MM.1S (cell line): ENCODE measurements at regions not wholly inside any gene's neighbourhood (a gene's known extent, or its start where the extent isn't known, plus 50 kb on each side); places are given as distances from the start of the nearest gene placed in this dataset.

Experiments
- DNase-seq: peaks from one replicate; pipeline ENCODE4 v3.0.0-alpha.2; 2015
- H2AFZ ChIP-seq: fragments of 300-600 bp; sonication (generic); 2 replicates; pipeline ENCODE4 v1.6.0; 2016; ENCODE audit warnings: antibody characterized with exemption, low read length
- H3F3A ChIP-seq: fragments of 300-600 bp; sonication (generic); 2 replicates; pipeline ENCODE4 v1.6.1; 2016; ENCODE audit warnings: mild to moderate bottlenecking, antibody characterized with exemption, low read length, moderate library complexity, mixed read lengths; ENCODE audit not compliant: insufficient read depth
- H3K27ac ChIP-seq: fragments of 300-600 bp; sonication (generic); 2 replicates; pipeline ENCODE4 v1.5.1; 2016; ENCODE audit warnings: mild to moderate bottlenecking, low read length
- H3K27me3 ChIP-seq: fragments of 300-600 bp; sonication (generic); replicated peaks from 2 replicates; pipeline ENCODE4 v1.6.0; 2016; ENCODE audit warnings: low read length; ENCODE audit not compliant: insufficient read depth
- H3K36me3 ChIP-seq: fragments of 300-600 bp; sonication (generic); replicated peaks from 2 replicates; pipeline ENCODE4 v1.6.1; 2016; ENCODE audit warnings: mild to moderate bottlenecking, low read length, mixed read lengths; ENCODE audit not compliant: insufficient read depth
- H3K4me1 ChIP-seq: fragments of 300-600 bp; sonication (generic); 2 replicates; pipeline ENCODE4 v1.6.1; 2016; ENCODE audit warnings: low read length, mixed read lengths
- H3K4me2 ChIP-seq: fragments of 300-600 bp; sonication (generic); 2 replicates; pipeline ENCODE4 v1.6.0; 2016; ENCODE audit warnings: low read depth, low read length
- H3K4me3 ChIP-seq: fragments of 300-600 bp; sonication (generic); 2 replicates; pipeline ENCODE4 v1.5.1; 2016; ENCODE audit warnings: low read length, mixed read lengths
- H3K79me2 ChIP-seq: fragments of 300-600 bp; sonication (generic); 2 replicates; pipeline ENCODE4 v1.6.1; 2016; ENCODE audit warnings: mixed run types, low read length, mixed read lengths
- H3K9ac ChIP-seq: fragments of 300-600 bp; sonication (generic); 2 replicates; pipeline ENCODE4 v1.6.1; 2016; ENCODE audit warnings: low read length, mixed read lengths
- H3K9me2 ChIP-seq: fragments of 300-600 bp; sonication (generic); replicated peaks from 2 replicates; pipeline ENCODE4 v1.6.1; 2016; ENCODE audit warnings: mild to moderate bottlenecking, low read length, mixed read lengths; ENCODE audit not compliant: insufficient read depth
- H3K9me3 ChIP-seq: fragments of 300-600 bp; sonication (generic); replicated peaks from 2 replicates; pipeline ENCODE4 v1.6.1; 2016; ENCODE audit warnings: mild to moderate bottlenecking, low read length, mixed read lengths; ENCODE audit not compliant: insufficient read depth
- H4K20me1 ChIP-seq: fragments of 300-600 bp; sonication (generic); 2 replicates; pipeline ENCODE4 v1.6.1; 2016; ENCODE audit warnings: mild to moderate bottlenecking, low read length, moderate library complexity, mixed read lengths; ENCODE audit not compliant: insufficient read depth
- CTCF ChIP-seq: fragments of 300-600 bp; sonication (generic); IDR thresholded peaks from 2 replicates; pipeline ENCODE4 v1.5.1; 2016; ENCODE audit warnings: antibody characterized with exemption, low read length, mixed read lengths
- EZH2 ChIP-seq: fragments of 300-600 bp; sonication (generic); optimal IDR thresholded peaks from 2 replicates; pipeline ENCODE3; 2017; ENCODE audit warnings: low read depth, mild to moderate bottlenecking, antibody characterized with exemption, low read length, mixed read lengths
- EZH2phosphoT487 ChIP-seq: fragments of 300-600 bp; sonication (generic); IDR thresholded peaks from 2 replicates; pipeline ENCODE4 v1.6.1; 2018; ENCODE audit warnings: antibody characterized with exemption, low read length

DNA sequence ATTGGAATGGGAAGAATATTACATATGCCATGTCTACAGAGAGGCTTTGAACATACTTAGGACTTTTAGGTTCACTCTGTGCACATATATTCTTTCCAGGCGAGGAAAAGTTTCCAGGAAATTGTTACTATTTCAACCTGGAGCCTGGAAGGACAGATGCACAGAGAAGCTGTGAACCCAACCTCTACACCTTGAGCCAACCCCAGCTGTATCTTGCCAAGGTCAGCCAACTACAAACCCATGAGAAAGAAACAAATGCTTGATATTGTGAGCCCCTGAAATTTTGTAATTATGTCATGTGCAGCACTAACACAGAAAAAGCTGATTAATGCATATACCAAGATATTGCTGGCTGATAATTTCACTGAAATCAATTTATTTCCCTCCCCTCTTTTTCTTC lies 404.9 kb downstream of the GLRX3 start:
- Histone ChIP-seq H3K4me3 (no peak overlapping the region), H3F3A (peaks cover 11% of the 10 kb centered on the region; the same call in 1 of the 2 replicates), H4K20me1 (no peaks in the 10 kb centered on the region), H3K9me3 (no peaks in the 10 kb centered on the region), H3K4me2 (no peak overlapping the region), H3K4me1 (peaks cover 11% of the 10 kb centered on the region), H3K9me2 (no peaks in the 10 kb centered on the region), H3K36me3 (no peaks in the 10 kb centered on the region), H3K27me3 (no peaks in the 10 kb centered on the region), H3K79me2 (no peaks in the 10 kb centered on the region), H3K27ac (no peak overlapping the region), H2AFZ (no peak overlapping the region), H3K9ac (no peak overlapping the region)
- DNase-seq = no peak
- TF ChIP-seq EZH2 (no peak), EZH2phosphoT487 (no peak)

GRCh38 chr10:130542761-130543160 lies 406.6 kb downstream of the GLRX3 start:
- H4K20me1 ChIP-seq = no peaks in the 10 kb centered on the region

GRCh38 chr10:130543794-130544193 lies 407.6 kb downstream of the GLRX3 start:
- peaks cover 11% of the 10 kb centered on the region; the same call in 1 of the 2 replicates for H3F3A ChIP-seq
- no peaks in the 10 kb centered on the region for H3K36me3 ChIP-seq
- H3K9me2 ChIP-seq = no peaks in the 10 kb centered on the region
- peak overlapping the region; percentile 1; the same call in 1 of the 2 replicates for H3K4me3 ChIP-seq
- no peak for TF ChIP-seq CTCF
- no peak for TF ChIP-seq EZH2phosphoT487
- no peak for TF ChIP-seq EZH2
- peak overlapping the region; percentile 71 for H3K9ac ChIP-seq
- peak overlapping the region; percentile 59 for H3K4me2 ChIP-seq
- peak; percentile 86 for DNase-seq
- H2AFZ ChIP-seq = 0 out of 2 replicates have a peak overlapping the region, but pooled peaks have one; percentile 11
- H3K4me1 ChIP-seq = peaks cover 11% of the 10 kb centered on the region
- H4K20me1 ChIP-seq = no peaks in the 10 kb centered on the region
- no peaks in the 10 kb centered on the region for H3K27me3 ChIP-seq
- no peaks in the 10 kb centered on the region for H3K9me3 ChIP-seq
- H3K79me2 ChIP-seq = no peaks in the 10 kb centered on the region
- peak overlapping the region; percentile 79 for H3K27ac ChIP-seq

More at GRCh38 chr10:130542761-130543160, 406.6 kb downstream of the GLRX3 start:
- H3K9me2 ChIP-seq = no peaks in the 10 kb centered on the region
- H3K4me2 ChIP-seq = peak overlapping the region; percentile 59
- H3K4me1 ChIP-seq = peaks cover 11% of the 10 kb centered on the region
- peak overlapping the region; percentile 1; the same call in 1 of the 2 replicates for H3K4me3 ChIP-seq
- H2AFZ ChIP-seq = no peak overlapping the region
- peak overlapping the region; percentile 71 for H3K9ac ChIP-seq
- no peak for TF ChIP-seq EZH2
- peak; percentile 68 for DNase-seq
- no peaks in the 10 kb centered on the region for H3K36me3 ChIP-seq
- H3F3A ChIP-seq = peaks cover 11% of the 10 kb centered on the region; the same call in 1 of the 2 replicates
- peak overlapping the region; percentile 79 for H3K27ac ChIP-seq
- no peaks in the 10 kb centered on the region for H3K27me3 ChIP-seq
- no peaks in the 10 kb centered on the region for H3K9me3 ChIP-seq
- no peaks in the 10 kb centered on the region for H3K79me2 ChIP-seq

GRCh38 chr10:130545122-130545521 lies 408.9 kb downstream of the GLRX3 start:
- H3K4me3 ChIP-seq = no peak overlapping the region
- no peaks in the 10 kb centered on the region for H3K79me2 ChIP-seq
- H3K9me3 ChIP-seq = no peaks in the 10 kb centered on the region
- TF ChIP-seq CTCF = no peak
- TF ChIP-seq EZH2phosphoT487 = no peak
- TF ChIP-seq EZH2 = no peak
- DNase-seq = no peak
- H3K4me2 ChIP-seq = no peak overlapping the region
- H3K9me2 ChIP-seq = no peaks in the 10 kb centered on the region
- H3K9ac ChIP-seq = no peak overlapping the region
- H3F3A ChIP-seq = peaks cover 11% of the 10 kb centered on the region; the same call in 1 of the 2 replicates
- no peaks in the 10 kb centered on the region for H3K27me3 ChIP-seq
- no peaks in the 10 kb centered on the region for H4K20me1 ChIP-seq
- no peaks in the 10 kb centered on the region for H3K36me3 ChIP-seq
- no peak overlapping the region for H2AFZ ChIP-seq
- H3K4me1 ChIP-seq = peaks cover 11% of the 10 kb centered on the region
- H3K27ac ChIP-seq = no peak overlapping the region
